K562 (cell line): ENCODE measurements at regions not wholly inside any gene's neighbourhood (a gene's known extent, or its start where the extent isn't known, plus 50 kb on each side); places are given as distances from the start of the nearest gene placed in this dataset.

Experiments
- CEBPB ChIP-seq: fragments of 450-650 bp; IDR thresholded peaks from 2 replicates; pipeline ENCODE4 v1.6.1; 2016; ENCODE audit warnings: missing genetic modification characterization, missing compliant biosample characterization
- CREBBP ChIP-seq: IDR thresholded peaks from one replicate; pipeline ENCODE4 v1.6.1; 2012; ENCODE audit warnings: low read depth, mild to moderate bottlenecking, control low read depth, inconsistent platforms, low read length
- EZH2 ChIP-seq: IDR thresholded peaks from 2 replicates; pipeline ENCODE4 v1.6.1; 2012; ENCODE audit warnings: low read depth, mild to moderate bottlenecking, inconsistent platforms, low read length, borderline replicate concordance
- NFIX ChIP-seq: fragments of 250-450 bp; sonication (Bioruptor Pico); IDR thresholded peaks from 2 replicates; pipeline ENCODE4 v1.4.0; 2020; ENCODE audit warnings: low read depth, mild to moderate bottlenecking, moderate library complexity
- RBM39 ChIP-seq: fragments of 200-400 bp; formaldehyde crosslinking; optimal IDR thresholded peaks from 2 replicates; pipeline ENCODE3; 2018; ENCODE audit warnings: low read depth, low read length
- RNF2 ChIP-seq: sonication (generic); IDR thresholded peaks from 2 replicates; pipeline ENCODE4 v1.6.1; 2016

DNA sequence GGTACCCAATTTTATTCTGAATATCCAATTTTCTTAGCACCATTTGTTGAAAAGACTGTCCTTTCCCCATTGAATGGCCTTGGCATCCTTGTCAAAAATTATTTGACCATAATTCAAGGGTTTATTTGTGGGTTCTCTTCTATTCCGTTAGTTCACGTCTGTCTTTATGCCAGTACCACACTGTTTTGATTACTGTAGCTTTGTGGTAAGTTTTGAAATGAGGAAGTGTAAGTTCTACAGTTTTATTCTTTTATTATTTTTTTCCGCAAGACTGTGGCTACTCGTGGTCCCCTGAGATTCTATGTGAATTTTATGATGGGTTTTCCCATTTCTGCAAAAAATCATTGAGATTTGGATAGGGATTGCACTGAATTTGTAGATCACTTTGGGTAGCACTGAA is 402.6 kb downstream of the PLK2 start:
- TF ChIP-seq RBM39 (no peak), CEBPB (tag) (no peak), CREBBP (no peak), EZH2 (no peak), NFIX (CRISPR knock-in tag) (no peak), RNF2 (no peak)
